Lung (tissue), 11 donors: ENCODE measurements at regions not wholly inside any gene's neighbourhood (a gene's known extent, or its start where the extent isn't known, plus 50 kb on each side); places are given as distances from the start of the nearest gene placed in this dataset.

Experiments
- ATAC-seq: fragments of 200-7000 bp; cut with Tn5 transposase; one replicate; pipeline ENCODE4 v1.9.1; 2020; ENCODE audit warnings: moderate number of reproducible peaks; ENCODE audit not compliant: insufficient read depth, low FRiP score
- DNase-seq, 3 donors: peaks; one replicate each; pipeline ENCODE4 v3.0.0-alpha.2; 2013 to 2017
- H3K27ac ChIP-seq, 2 donors: one replicate each; pipeline ENCODE4 v1.5.1; 2013; ENCODE audit warnings: mild to moderate bottlenecking in 2 of 2, moderate library complexity in 2 of 2, control low read depth in 1 of 2, inconsistent platforms in 1 of 2, low read depth in 1 of 2, low read length in 1 of 2
- H3K27me3 ChIP-seq, 3 donors: one replicate each; pipeline ENCODE4 v1.5.1; 2013; ENCODE audit warnings: low read length in 2 of 3; ENCODE audit not compliant: control insufficient read depth in 3 of 3, insufficient read depth in 3 of 3
- H3K36me3 ChIP-seq, 4 donors: one replicate each; pipeline ENCODE4 v1.5.1; 2013; ENCODE audit warnings: low read length in 4 of 4, mild to moderate bottlenecking in 1 of 4, moderate library complexity in 1 of 4; ENCODE audit not compliant: control insufficient read depth in 4 of 4, insufficient read depth in 4 of 4
- H3K4me1 ChIP-seq, 5 donors: one replicate each; pipeline ENCODE4 v1.5.1; 2013; ENCODE audit warnings: low read length in 5 of 5, mild to moderate bottlenecking in 2 of 5, moderate library complexity in 1 of 5; ENCODE audit not compliant: control insufficient read depth in 5 of 5, insufficient read depth in 5 of 5
- H3K4me3 ChIP-seq: one replicate; pipeline ENCODE4 v1.5.1; 2013; ENCODE audit warnings: mild to moderate bottlenecking, control low read depth, moderate library complexity
- H3K9ac ChIP-seq, 2 donors: one replicate each; pipeline ENCODE4 v1.5.1; 2013; ENCODE audit warnings: low read length in 2 of 2, control low read depth in 1 of 2; ENCODE audit not compliant: insufficient read depth in 1 of 2
- H3K9me3 ChIP-seq, 4 donors: one replicate each; pipeline ENCODE4 v1.5.1; 2013; ENCODE audit warnings: low read length in 3 of 4, mild to moderate bottlenecking in 1 of 4, moderate library complexity in 1 of 4; ENCODE audit not compliant: control insufficient read depth in 4 of 4, insufficient read depth in 3 of 4
- WGBS, 2 donors: extraction: QIAGEN DNeasy Blood & Tissue Kit; methylation state at CpG; one replicate each; pipeline ENCODE4 v1.1.7; 2013; 5-methylcytosine and 5-hydroxymethylcytosine counted together
- TF ChIP-seq, protein P1 (sequence below): IDR thresholded peaks from 2 replicates; pipeline ENCODE4 v1.5.1; 2012; ENCODE audit warnings: mild to moderate bottlenecking; ENCODE audit errors: control extremely low read depth, extremely low read depth
- donor health status: control.
- donor health status: control.
- donor health status: Bipolar disorder and iron deficiency.
- donor health status: healthy.
- donor health status: DM: yes; HTN: yes; CAD: no.

DNA sequence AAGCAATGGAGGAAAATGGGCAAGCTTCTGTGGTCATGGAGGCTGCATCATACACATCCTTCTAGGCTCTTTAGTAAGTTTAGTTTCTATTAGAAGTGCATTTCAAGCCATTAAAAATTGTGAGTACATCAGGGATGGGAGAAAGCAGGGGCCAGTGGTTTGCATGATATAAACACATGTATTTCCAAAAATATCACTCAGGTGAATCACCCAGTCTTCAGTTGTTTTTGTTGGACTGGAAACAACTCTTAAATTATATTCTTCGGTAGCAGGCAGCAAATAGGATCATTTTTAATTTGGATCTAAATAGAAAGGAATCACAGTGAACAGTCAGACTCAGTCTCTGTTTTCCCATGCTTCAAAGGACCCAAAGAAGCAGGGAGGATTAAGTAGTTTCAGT lies 657.9 kb downstream of the TLR4 start:
- WGBS, 2 donors, result 81 to 91% methylated on average over 1 of the region's 1 CpG
- no peaks in the 10 kb centered on the region for H3K27me3 ChIP-seq

DNA sequence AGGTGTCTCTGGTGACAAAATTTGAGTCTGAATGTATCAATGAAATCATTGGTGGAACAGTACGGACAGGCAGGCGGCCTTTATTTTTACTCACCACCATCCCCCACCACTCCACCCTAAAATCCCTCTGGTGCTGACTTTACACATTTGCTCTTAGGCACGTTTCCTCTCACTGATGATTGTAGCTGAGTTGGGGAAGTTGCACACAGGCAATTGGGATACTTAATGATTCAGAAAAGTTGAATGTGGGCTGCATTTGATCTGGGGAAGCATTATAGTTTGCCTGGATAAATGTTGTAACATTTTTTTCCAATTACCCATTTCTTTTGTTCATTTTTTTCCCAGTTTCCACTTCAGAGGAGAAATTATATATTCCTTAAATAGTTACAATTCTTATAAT lies 658.4 kb downstream of the TLR4 start:
- Histone ChIP-seq H3K4me3 (no peak overlapping the region), H3K27me3 (no peaks in the 10 kb centered on the region), H3K9me3 (peaks cover 0 to 13% (median 0%) of the 10 kb centered on the region in 4 donors), H3K9ac (no peak overlapping the region), H3K4me1 (no peaks in the 10 kb centered on the region), H3K27ac (no peak overlapping the region), H3K36me3 (no peaks in the 10 kb centered on the region)
- DNase-seq (no peak), ATAC-seq (no peak)
- TF ChIP-seq, protein P1, sequence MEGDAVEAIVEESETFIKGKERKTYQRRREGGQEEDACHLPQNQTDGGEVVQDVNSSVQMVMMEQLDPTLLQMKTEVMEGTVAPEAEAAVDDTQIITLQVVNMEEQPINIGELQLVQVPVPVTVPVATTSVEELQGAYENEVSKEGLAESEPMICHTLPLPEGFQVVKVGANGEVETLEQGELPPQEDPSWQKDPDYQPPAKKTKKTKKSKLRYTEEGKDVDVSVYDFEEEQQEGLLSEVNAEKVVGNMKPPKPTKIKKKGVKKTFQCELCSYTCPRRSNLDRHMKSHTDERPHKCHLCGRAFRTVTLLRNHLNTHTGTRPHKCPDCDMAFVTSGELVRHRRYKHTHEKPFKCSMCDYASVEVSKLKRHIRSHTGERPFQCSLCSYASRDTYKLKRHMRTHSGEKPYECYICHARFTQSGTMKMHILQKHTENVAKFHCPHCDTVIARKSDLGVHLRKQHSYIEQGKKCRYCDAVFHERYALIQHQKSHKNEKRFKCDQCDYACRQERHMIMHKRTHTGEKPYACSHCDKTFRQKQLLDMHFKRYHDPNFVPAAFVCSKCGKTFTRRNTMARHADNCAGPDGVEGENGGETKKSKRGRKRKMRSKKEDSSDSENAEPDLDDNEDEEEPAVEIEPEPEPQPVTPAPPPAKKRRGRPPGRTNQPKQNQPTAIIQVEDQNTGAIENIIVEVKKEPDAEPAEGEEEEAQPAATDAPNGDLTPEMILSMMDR, result no peak
- 73 to 89% methylated on average over 3 of the region's 3 CpGs for WGBS, 2 donors

More for the DNA sequence above, 657.9 kb downstream of the TLR4 start:
- no peaks in the 10 kb centered on the region for H3K36me3 ChIP-seq
- ATAC-seq (no peak), DNase-seq (no peak)
- H3K9me3 ChIP-seq, result peaks cover 0 to 13% (median 0%) of the 10 kb centered on the region in 4 donors
- TF ChIP-seq, protein P1, result no peak
- H3K9ac ChIP-seq, result no peak overlapping the region
- no peaks in the 10 kb centered on the region for H3K4me1 ChIP-seq
- H3K27ac ChIP-seq, result no peak overlapping the region
- H3K4me3 ChIP-seq, result no peak overlapping the region

DNA sequence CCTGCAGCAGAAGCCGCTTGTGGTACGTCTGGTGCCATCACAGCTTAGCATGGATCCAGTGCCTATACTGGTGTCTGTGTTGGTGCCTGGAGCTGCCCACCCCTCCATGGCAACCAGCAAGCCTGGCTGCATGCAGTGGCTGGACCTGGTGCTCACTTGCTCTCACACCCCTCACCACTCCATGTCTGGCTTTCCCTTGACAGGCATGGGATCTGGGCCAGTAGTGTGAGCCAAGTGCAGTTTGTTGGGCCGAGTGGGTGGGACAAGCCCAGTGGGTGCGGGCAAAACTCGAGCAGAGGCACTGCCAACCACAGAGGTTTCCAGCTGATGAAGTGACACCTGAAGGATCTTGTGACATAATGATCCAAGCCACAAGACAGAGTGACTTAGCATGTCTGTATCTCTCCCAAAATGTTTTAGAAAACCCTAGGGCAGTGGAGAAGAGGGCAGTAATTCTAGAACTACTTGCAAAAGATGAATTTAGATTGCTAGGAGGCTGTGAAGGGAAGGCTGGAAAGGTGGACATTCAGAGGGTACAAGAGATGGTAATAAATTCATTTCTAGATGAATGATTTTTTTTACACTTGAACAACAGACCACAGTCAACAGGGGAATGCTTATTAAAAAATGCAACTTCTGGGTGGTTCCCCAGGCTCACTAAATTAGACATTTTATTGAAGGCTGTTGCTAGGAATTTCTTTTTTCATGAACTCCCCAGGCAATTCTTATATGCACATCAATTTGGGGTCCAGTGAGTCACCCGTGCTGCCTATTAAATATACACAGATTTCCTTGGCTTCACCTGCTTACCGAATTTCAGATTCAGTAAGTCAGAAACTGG lies 660.3 kb downstream of the TLR4 start:
- DNase-seq, result no peak
- H3K27me3 ChIP-seq, result no peaks in the 10 kb centered on the region
- H3K36me3 ChIP-seq, result no peaks in the 10 kb centered on the region
- H3K9me3 ChIP-seq, result peaks cover 0 to 13% (median 0%) of the 10 kb centered on the region in 4 donors
- 80 to 84% methylated on average over 7 of the region's 7 CpGs for WGBS, 2 donors
- no peak overlapping the region for H3K27ac ChIP-seq
- H3K9ac ChIP-seq, result no peak overlapping the region
- no peak for ATAC-seq
- TF ChIP-seq, protein P1, result no peak
- no peak overlapping the region for H3K4me3 ChIP-seq
- no peaks in the 10 kb centered on the region for H3K4me1 ChIP-seq
